HG03378 (cell line): ENCODE measurements at regions not wholly inside any gene's neighbourhood (a gene's known extent, or its start where the extent isn't known, plus 50 kb on each side); places are given as distances from the start of the nearest gene placed in this dataset.
A peak's percentile ranks its signal among the peaks of the same experiment; 100 is the strongest.
"Not testable (repeated sequence)": the region's sequence is repeated elsewhere in the genome, so short reads cannot be mapped to it uniquely, and the experiment has no call there.

Source experiments
- ATAC-seq: cut with Tn5 transposase; IDR thresholded peaks from one replicate; pipeline ENCODE4 v1.9.1; 2021; ENCODE audit warnings: mild to moderate bottlenecking, moderate library complexity; ENCODE audit not compliant: unreplicated experiment

GRCh38 chr9:62874213-62874612, 1684.4 kb downstream of the SPATA31A7 start:
- not testable (repeated sequence) for ATAC-seq

DNA sequence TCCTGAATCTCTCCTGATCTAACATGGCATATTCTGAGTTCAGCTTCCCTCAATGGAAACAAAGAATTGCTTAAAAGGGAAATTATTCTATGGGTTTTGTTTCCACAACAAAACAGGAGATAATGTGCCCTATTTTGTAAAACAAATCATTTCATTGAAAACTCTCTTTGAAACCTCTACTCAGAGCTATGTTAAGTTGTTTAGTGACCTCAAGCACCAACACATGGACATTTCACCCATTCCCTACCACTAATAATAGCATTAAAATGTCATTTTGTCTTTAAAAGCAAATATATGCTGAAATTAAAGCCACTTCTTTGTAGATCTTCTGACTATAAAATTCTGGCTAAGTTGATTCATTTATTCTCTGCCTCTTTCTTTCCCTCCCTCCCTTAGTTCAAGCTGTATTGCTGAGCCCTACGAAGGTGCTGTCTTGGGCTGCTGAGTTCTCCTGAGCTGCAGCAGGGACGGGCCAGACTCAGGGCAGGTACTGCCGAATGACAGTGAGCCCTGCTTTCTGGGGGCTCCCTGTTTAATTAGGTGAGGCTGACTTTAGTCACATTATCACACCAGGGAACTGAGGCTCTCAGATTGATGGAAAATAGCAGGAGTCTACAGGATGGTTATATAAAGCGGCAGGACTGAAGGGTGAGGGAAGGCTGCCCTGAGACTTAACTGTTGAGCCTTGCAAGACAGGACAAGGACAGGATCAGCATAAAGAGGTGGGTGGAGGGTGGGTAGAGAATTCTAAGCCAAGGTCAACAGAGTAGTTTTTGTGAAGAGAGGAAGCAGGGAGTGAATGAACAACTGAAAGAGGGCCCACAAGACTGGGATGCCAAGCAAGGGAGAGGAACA, 1685.1 kb downstream of the SPATA31A7 start:
- ATAC-seq: not testable (repeated sequence)

GRCh38 chr9:62877552-62877951, 1687.7 kb downstream of the SPATA31A7 start:
- not testable (repeated sequence) for ATAC-seq

DNA sequence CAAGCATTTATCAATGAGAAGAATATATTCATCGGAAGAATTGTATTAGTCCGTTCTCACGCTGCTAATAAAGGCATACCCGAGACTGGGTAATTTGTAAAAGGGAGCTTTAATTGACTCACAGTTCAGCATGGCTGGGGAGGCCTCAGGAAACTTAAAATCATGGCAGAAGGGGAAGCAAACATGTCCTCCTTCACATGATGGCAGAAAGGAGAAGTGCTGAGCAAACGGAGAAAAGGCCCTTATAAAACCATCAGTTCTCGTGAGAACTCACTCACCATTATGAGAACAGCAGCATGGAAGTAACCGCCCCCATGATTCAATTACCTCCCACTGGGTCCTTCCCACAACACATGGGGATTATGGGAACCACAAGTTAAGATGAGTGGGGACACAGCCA, 1688.2 kb downstream of the SPATA31A7 start:
- not testable (repeated sequence) for ATAC-seq

- ATAC-seq: not testable (repeated sequence)
Measured at GRCh38 chr9:62880453-62880852, 1690.6 kb downstream of the SPATA31A7 start.

DNA sequence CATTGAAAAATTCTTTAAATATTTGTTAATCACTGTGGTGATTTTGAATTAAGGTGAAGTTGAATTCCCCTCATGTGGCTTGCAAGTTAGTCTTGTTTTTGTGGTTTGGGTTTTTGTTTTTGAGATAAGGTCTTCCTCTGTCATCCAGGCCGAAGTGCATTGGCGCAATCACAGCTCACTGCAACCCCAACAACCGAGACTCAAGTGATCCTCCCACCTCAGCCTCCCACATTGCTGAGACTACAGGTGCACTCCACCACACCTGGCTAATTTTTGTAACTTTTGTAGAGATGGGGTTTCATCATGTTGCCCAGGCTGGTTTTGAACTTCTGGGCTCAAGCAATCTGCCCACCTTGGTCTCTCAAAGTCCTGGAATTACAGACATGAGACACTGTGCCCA, 1691.1 kb downstream of the SPATA31A7 start:
- not testable (repeated sequence) for ATAC-seq

DNA sequence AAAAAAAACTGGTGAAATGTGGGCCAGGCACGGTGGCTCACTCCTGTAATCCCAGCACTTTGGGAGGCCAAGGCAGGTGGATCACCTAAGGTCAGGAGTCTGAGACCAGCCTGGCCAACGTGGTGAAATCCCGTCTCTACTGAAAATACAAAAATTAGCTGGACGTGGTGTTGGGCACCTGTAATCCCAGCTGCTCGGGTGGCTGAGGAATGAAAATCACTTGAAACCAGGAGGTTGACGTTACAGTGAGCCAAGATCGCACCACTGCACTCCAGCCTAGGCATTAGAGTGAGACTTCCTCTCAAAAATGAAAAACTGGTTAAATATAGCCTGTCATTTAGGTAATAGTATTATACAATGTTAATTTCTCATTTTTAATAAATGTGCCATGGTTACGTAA, 1692.0 kb downstream of the SPATA31A7 start:
- ATAC-seq: not testable (repeated sequence)

GRCh38 chr9:62882717-62883116, 1692.9 kb downstream of the SPATA31A7 start:
- not testable (repeated sequence) for ATAC-seq

- not testable (repeated sequence) for ATAC-seq
Measured at GRCh38 chr9:62896692-62897091, 1706.9 kb downstream of the SPATA31A7 start.

DNA sequence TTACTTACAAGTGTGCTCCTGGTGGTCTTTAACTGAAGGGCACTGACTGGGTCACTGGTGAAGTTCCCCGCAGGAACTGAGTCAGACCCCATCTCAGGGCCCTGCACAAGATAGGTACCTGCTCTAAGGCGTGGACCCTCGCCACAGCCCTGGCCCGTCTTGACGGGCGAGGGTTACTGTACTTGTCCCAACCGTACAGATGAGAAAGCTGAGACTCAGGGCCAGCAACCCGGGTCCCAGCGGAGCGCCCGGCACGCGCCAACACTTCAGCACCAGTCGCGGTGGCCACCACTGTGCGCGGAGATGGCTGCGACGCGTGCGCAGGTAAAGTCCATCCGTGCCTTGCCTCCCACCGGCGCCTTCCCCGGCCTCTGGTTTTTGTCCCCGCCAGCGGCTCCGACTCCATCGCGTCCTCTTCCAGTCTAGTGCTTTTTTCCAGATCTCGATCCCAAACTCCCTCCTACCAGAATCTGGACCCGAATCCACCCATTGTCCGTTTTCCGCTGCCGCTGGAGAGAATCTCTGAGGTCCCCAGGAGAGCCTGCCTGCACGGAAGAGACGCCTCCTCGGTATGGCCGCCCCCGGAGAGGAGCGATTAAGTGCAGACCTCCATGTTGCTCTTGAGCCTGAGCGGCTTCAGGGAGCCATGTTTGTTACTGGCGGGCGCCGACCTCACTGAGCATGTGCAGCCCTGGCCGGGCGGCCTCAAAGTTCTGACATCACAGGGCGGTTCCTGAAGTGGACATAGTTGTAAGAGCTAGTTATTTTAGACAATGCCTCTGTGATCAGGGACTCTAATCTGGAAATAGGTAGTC, 1707.8 kb downstream of the SPATA31A7 start:
- not testable (repeated sequence) for ATAC-seq

GRCh38 chr9:62899666-62900065, 1709.8 kb downstream of the SPATA31A7 start:
- not testable (repeated sequence) for ATAC-seq

GRCh38 chr9:62904061-62904460, 1714.2 kb downstream of the SPATA31A7 start:
- not testable (repeated sequence) for ATAC-seq

- ATAC-seq: not testable (repeated sequence)
Measured at GRCh38 chr9:62905722-62906121, 1715.9 kb downstream of the SPATA31A7 start.

DNA sequence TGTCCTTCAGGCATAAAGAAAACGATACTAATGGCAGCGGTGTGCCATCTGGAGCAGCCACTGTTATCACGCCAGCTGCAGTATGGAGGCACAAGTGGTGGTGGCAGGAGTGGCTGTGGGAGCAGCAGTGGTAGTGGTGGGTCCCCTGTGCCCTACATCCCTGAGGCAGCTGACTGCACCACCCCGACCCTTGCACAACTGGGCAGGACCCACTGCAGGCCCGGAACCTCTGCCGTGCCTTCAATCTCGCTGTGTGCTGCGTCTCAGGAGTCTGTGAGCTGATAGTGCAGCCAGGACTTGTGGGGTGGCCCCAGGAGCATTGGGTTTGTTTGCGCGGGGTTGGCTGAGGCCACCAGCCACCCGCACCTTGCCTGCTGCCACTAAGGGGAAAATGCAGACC, 1718.0 kb downstream of the SPATA31A7 start:
- not testable (repeated sequence) for ATAC-seq

DNA sequence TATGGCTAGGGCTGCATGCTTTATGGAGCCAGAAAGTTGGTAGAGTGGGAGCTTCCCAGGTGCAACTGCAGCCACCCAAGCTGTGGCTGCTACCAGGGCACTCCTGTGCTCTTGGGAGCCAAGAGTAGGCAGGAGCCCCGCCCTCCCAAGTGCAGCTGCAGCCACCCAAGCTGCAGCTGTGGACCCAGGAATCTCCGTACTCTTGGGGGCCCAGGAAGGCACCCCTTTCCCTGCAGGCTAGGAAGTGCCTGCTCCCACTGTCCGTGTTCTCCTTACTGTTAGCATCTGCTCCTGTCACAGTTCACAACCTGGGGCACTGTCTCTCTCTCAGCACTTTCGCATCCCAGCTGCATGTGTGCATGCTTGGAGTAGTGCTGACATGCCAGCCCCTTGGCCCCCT, 1718.4 kb downstream of the SPATA31A7 start:
- ATAC-seq: not testable (repeated sequence)

DNA sequence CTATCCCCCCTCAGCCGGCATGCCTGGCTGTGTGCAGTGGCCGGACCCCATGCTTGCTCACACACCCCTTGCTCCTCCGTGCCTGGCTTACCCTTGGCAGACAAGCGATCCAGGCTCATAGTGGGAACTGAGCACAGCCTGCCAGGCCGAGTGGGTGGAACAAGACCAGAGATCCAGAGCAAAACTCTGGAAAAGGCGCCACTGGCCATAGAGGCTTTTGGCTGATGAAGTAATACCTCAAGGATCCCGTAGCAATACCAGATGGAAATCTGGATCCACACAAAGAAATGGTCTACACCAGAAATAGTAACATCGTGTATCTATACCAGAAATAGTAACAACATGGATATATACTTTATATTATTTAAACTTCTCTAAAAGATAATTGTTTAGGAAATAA, 1719.6 kb downstream of the SPATA31A7 start:
- ATAC-seq: not testable (repeated sequence)

DNA sequence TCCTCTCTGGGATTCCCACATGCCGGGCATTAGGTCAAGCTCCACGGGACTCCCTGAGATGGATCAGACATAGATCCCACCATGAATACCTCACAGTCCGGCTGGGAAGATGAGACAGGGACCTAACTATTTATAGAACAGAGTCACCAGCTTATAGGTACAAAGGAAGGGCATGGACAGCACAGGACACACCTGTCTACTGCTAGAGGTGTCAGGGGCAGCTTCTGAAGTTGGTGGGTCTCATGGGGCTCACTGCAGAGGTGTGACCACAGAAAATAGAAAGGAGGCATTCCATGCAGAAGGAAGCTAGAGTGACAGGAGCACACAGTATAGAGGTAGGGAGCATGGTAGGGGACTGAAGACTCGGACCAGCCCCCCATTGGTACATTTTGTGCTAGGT, 1722.4 kb downstream of the SPATA31A7 start:
- ATAC-seq: not testable (repeated sequence)

- not testable (repeated sequence) for ATAC-seq
Measured at GRCh38 chr9:62915168-62915567, 1725.3 kb downstream of the SPATA31A7 start.

- ATAC-seq: peak; percentile 100
Measured at GRCh38 chr9:62915661-62916060, 1725.8 kb downstream of the SPATA31A7 start.

DNA sequence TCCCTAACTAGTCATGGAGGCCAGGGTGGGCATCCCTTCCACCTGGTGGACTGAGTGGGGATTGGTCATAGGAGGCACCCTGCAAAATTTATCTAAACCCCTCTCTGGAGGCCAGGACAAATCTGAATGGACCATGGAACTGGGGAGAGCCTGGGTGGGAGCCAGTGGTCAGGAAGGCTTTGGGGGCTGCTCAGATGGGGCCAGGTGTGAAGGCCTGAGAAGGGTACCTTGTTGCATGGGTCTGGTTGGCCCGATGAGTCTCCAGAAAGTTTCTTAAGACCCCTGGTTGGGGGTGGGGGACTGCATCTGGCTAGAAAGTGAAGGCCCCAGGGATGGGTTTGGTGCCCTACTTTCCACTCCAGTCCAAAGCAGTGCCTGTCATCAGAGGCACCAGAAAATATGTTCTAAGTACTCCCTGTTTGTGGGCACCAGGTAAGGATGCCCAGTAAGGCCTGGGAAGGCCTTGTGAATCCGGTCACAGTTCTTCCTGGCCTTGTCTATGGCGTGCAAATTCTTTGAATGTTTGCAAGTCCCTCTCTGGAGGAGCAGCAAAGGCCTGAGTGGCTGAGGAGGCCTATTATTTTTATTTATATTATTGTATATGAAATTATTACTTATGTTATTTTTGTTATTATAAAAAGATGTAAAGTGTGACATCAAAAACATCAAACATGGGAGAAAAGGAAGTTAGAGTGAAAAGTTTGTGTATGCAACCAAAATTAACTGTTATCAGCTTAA, 1729.0 kb downstream of the SPATA31A7 start:
- not testable (repeated sequence) for ATAC-seq

DNA sequence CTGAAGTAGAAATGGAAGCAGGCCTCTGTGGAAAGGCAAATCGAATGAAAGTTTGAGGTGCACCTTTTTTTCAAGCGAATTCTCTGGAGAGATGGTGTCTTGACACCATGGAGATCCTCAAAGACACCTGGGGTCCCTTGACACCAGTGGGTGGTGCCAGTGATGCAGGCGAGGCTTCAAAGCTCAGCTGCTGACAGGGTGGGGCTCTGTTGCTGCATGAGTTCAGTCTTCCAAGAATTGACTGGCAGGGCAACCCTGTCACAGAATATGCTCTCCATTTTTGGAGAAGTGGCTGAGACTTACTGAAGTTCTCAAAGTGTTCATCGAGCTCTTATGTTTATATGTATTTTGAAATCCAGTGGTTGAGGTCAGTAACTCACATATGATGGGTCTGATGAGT, 1741.6 kb downstream of the SPATA31A7 start:
- not testable (repeated sequence) for ATAC-seq
